ENCODE measurements at regions not wholly inside any gene's neighbourhood (a gene's known extent, or its start where the extent isn't known, plus 50 kb on each side); places are given as distances from the start of the nearest gene placed in this dataset.

DNA sequence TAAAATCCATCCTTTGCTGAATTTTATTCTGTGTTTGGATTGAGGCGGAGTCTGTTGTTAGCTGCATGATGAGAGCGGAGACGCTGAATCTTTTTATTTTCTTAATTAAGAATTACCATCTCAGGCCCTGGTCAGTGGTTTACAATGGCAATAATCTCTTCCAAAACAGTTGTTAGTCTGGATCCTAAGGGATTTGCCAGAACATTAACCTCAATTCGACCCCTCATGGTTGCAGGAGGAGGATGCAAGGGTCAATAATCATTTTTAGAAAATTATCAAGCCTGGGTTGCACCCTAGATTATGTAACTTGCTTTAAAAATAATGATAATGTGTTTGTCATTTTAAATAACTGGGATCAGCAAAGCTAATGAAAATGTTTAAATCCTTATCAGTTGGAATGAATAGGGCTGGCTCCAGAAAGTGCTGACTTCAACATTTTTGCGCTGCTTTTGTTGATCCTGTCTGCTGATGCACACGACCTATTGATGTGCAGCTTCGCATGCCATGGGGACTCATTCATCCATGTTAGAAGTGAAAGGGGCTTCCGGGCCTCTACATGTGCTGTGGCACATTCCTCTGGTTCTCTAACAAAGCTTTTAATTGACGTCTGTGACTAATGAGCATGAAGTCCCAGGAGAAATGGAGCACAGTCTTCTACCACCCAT, 80.7 kb upstream of the KIAA1217 start:
- TF ChIP-seq, protein P1, sequence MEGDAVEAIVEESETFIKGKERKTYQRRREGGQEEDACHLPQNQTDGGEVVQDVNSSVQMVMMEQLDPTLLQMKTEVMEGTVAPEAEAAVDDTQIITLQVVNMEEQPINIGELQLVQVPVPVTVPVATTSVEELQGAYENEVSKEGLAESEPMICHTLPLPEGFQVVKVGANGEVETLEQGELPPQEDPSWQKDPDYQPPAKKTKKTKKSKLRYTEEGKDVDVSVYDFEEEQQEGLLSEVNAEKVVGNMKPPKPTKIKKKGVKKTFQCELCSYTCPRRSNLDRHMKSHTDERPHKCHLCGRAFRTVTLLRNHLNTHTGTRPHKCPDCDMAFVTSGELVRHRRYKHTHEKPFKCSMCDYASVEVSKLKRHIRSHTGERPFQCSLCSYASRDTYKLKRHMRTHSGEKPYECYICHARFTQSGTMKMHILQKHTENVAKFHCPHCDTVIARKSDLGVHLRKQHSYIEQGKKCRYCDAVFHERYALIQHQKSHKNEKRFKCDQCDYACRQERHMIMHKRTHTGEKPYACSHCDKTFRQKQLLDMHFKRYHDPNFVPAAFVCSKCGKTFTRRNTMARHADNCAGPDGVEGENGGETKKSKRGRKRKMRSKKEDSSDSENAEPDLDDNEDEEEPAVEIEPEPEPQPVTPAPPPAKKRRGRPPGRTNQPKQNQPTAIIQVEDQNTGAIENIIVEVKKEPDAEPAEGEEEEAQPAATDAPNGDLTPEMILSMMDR (IDR thresholded peaks at IDR 0.05) = no peak
- Histone ChIP-seq H3K4me3 (no peak overlapping the region), H3K27ac (no peak overlapping the region)
- DNase-seq (ENCODE audit: low spot score) = no peak

GRCh38 chr10:24132741-24133140, 76.2 kb upstream of the KIAA1217 start:
- TF ChIP-seq, protein P1 (IDR thresholded peaks at IDR 0.05) = no peak
- H3K4me3 ChIP-seq = no peak overlapping the region
- no peak for DNase-seq (ENCODE audit: low spot score)
- no peak overlapping the region for H3K27ac ChIP-seq

GRCh38 chr10:24133835-24134234, 75.1 kb upstream of the KIAA1217 start:
- no peak for DNase-seq (ENCODE audit: low spot score)
- Histone ChIP-seq H3K4me3 (no peak overlapping the region), H3K27ac (no peak overlapping the region)
- TF ChIP-seq, protein P1 (IDR thresholded peaks at IDR 0.05) = no peak

DNA sequence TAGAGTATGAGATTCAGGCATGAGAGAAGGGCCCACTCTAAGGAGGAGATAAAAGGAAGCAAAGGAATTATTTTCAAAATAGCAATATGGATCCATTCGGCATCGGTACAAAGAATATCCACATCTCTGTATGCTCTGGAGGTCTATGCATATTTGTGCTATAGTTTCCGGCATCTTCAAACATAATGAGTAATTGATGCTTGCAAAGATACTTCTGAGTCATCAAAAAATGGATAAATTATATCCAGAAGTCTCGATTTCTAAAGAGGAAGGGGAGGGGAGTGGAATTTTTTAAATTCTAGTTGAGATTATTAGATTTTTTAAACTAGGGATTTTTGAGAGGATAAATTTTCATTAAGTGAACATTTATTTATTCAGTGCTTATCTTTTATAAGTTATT, 72.9 kb upstream of the KIAA1217 start:
- DNase-seq (ENCODE audit: low spot score) = no peak
- Histone ChIP-seq H3K4me3 (no peak overlapping the region), H3K27ac (no peak overlapping the region)
- TF ChIP-seq, protein P1 (IDR thresholded peaks at IDR 0.05) = no peak

DNA sequence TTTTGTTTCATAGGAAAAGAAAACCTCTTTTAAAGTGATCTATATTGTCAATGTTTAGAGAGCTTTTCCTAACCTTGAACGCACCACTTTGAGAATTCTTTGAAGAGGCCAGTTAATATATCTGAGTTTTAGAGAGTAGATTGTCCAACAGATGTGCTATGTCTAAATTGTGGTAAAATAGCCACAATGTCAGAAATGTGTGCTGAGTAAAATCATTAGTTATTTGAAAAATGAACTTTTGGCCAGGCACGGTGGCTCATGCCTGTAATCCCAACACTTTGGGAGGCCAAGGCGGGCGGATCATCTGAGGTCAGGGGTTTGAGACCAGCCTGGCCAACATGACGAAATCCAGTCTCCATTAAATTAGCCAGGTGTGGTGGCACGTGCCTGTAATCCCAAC, 61.6 kb upstream of the KIAA1217 start:
- DNase-seq (ENCODE audit: low spot score) = no peak
- Histone ChIP-seq H3K4me3 (no peak overlapping the region), H3K27ac (no peak overlapping the region)
- TF ChIP-seq, protein P1 (IDR thresholded peaks at IDR 0.05) = no peak

- no peak overlapping the region for H3K4me3 ChIP-seq
- no peak overlapping the region for H3K27ac ChIP-seq
- TF ChIP-seq, protein P1 (IDR thresholded peaks at IDR 0.05) = no peak
- no peak for DNase-seq (ENCODE audit: low spot score)
Observed at GRCh38 chr10:24149640-24150039, 59.3 kb upstream of the KIAA1217 start.

GRCh38 chr10:24150853-24151252, 58.1 kb upstream of the KIAA1217 start:
- H3K27ac ChIP-seq = no peak overlapping the region
- no peak overlapping the region for H3K4me3 ChIP-seq
- TF ChIP-seq, protein P1 (IDR thresholded peaks at IDR 0.05) = no peak
- no peak for DNase-seq (ENCODE audit: low spot score)

All from coronary artery (tissue), 2 donors.